Right lobe of liver (tissue), 6 donors: ENCODE measurements at regions not wholly inside any gene's neighbourhood (a gene's known extent, or its start where the extent isn't known, plus 50 kb on each side); places are given as distances from the start of the nearest gene placed in this dataset.
A peak's percentile ranks its signal among the peaks of the same experiment; 100 is the strongest.

Experiments
- ATAC-seq, 4 donors: fragments of 200-7000 bp; cut with Tn5 transposase; one replicate each; pipeline ENCODE4 v1.9.1; 2020; ENCODE audit warnings: mild to moderate bottlenecking in 4 of 4, moderate library complexity in 4 of 4
- DNase-seq, 3 donors: peaks; one replicate each; pipeline ENCODE4 v3.0.0-alpha.2; 2020
- H3K27ac ChIP-seq, 3 donors: fragments of 200-600 bp; one replicate each; pipeline ENCODE4 v1.8.0; 2022
- H3K27me3 ChIP-seq, 2 donors: fragments of 200-600 bp; one replicate each; pipeline ENCODE4 v1.8.0; 2022
- H3K36me3 ChIP-seq, 4 donors: fragments of 200-600 bp; sonication (generic) in 1 of 4; one replicate each; pipeline versions ENCODE4 v1.5.1 to v1.8.0; 2017 to 2022; ENCODE audit warnings: control low read depth in 1 of 4
- H3K4me1 ChIP-seq, 4 donors: fragments of 200-600 bp; sonication (generic) in 1 of 4; one replicate each; pipeline versions ENCODE4 v1.5.1 to v1.8.0; 2017 to 2022; ENCODE audit warnings: control low read depth in 1 of 4
- H3K4me3 ChIP-seq, 3 donors: fragments of 200-600 bp; one replicate each; pipeline ENCODE4 v1.8.0; 2022
- H3K9me3 ChIP-seq, 4 donors: fragments of 200-600 bp; sonication (generic) in 1 of 4; one replicate each; pipeline versions ENCODE4 v1.5.1 to v1.8.0; 2017 to 2022; ENCODE audit warnings: control low read depth in 1 of 4
- POLR2A ChIP-seq: fragments of 450-650 bp; IDR thresholded peaks from one replicate; pipeline ENCODE4 v1.6.1; 2017; ENCODE audit warnings: antibody characterized with exemption, mild to moderate bottlenecking
- WGBS: methylation state at CpG from one replicate; pipeline ENCODE4 v1.1.6; 2018; ENCODE audit warnings: low coverage, low lambda C conversion rate; ENCODE audit not compliant: insufficient coverage; ENCODE audit errors: missing lambda C conversion rate; 5-methylcytosine and 5-hydroxymethylcytosine counted together
- intact Hi-C, 2 donors: fragments of 100-400 bp; cut with DNase I; formaldehyde crosslinking; loops; one replicate each; pipeline versions ENCODE4 v1.11.2 to v1.14.1; 2022
- TF ChIP-seq, protein P1 (sequence below), 4 donors: fragments of 200-600 bp in 3 of 4; fragments of 450-650 bp in 1 of 4; IDR thresholded peaks; one replicate each; pipeline versions ENCODE4 v1.5.1 to v1.8.0; 2016 to 2022; ENCODE audit warnings: antibody characterized with exemption in 4 of 4, mild to moderate bottlenecking in 2 of 4
- donor health status: DM: no; HTN: yes; CAD: no.
- donor health status: DM: no; HTN: no; CAD: no.
- donor health status: DM: no; HTN: no; CAD: no.
- donor health status: DM: no; HTN: yes; CAD: no.
- donor health status: DM: no; HTN: yes; CAD: no.

GRCh38 chr2:65595630-65596029 is 163.2 kb upstream of the SPRED2 start:
- ATAC-seq = peak in 2 of 4 donors; percentile 61 to 68
- H3K36me3 ChIP-seq = no peaks in the 10 kb centered on the region
- DNase-seq = no peak
- H3K9me3 ChIP-seq = no peaks in the 10 kb centered on the region
- H3K27me3 ChIP-seq = no peaks in the 10 kb centered on the region
- intact Hi-C loops = no loop called here
- H3K4me3 ChIP-seq = no peak overlapping the region
- no peak overlapping the region for H3K27ac ChIP-seq
- peaks cover 0 to 3% (median 0%) of the 10 kb centered on the region in 4 donors for H3K4me1 ChIP-seq
- TF ChIP-seq POLR2A = no peak
- TF ChIP-seq, protein P1, sequence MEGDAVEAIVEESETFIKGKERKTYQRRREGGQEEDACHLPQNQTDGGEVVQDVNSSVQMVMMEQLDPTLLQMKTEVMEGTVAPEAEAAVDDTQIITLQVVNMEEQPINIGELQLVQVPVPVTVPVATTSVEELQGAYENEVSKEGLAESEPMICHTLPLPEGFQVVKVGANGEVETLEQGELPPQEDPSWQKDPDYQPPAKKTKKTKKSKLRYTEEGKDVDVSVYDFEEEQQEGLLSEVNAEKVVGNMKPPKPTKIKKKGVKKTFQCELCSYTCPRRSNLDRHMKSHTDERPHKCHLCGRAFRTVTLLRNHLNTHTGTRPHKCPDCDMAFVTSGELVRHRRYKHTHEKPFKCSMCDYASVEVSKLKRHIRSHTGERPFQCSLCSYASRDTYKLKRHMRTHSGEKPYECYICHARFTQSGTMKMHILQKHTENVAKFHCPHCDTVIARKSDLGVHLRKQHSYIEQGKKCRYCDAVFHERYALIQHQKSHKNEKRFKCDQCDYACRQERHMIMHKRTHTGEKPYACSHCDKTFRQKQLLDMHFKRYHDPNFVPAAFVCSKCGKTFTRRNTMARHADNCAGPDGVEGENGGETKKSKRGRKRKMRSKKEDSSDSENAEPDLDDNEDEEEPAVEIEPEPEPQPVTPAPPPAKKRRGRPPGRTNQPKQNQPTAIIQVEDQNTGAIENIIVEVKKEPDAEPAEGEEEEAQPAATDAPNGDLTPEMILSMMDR (IDR thresholded peaks at IDR 0.05) = no peak

DNA sequence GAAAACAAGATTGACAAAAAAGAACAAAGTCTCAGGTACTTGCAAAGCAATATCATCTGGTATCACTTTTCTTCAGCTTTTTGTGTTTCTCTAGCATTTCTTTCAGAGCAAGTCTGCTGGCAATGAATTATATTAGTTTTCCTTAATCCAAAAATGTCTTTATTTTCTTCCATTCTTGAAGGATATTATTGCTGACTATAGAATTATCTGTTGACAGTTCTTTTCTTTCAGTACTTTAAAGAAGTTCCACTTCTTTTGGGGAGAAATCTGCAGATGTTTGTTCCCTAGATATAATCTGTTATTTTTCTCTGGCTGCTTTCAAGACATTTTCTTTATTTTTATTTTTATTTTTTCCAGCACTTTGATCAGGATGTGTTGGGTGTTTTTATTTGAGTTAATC is 161.8 kb upstream of the SPRED2 start:
- ATAC-seq (no peak), DNase-seq (no peak)
- intact Hi-C loops = no loop called here
- TF ChIP-seq POLR2A = no peak
- TF ChIP-seq, protein P1 (IDR thresholded peaks at IDR 0.05) = no peak
- no peak overlapping the region for H3K27ac ChIP-seq
- H3K4me3 ChIP-seq = no peak overlapping the region
- no peaks in the 10 kb centered on the region for H3K36me3 ChIP-seq
- no peaks in the 10 kb centered on the region for H3K9me3 ChIP-seq
- no peaks in the 10 kb centered on the region for H3K27me3 ChIP-seq
- H3K4me1 ChIP-seq = peaks cover 0 to 3% (median 0%) of the 10 kb centered on the region in 4 donors

- WGBS = 60% methylated on average over 2 of the region's 2 CpGs
- H3K4me3 ChIP-seq = no peak overlapping the region
- no peaks in the 10 kb centered on the region for H3K9me3 ChIP-seq
- no peak overlapping the region for H3K27ac ChIP-seq
- ATAC-seq (no peak), DNase-seq (no peak)
- no peak for TF ChIP-seq POLR2A
- TF ChIP-seq, protein P1 (IDR thresholded peaks at IDR 0.05) = no peak
- no peaks in the 10 kb centered on the region for H3K36me3 ChIP-seq
- no peaks in the 10 kb centered on the region for H3K4me1 ChIP-seq
- H3K27me3 ChIP-seq = no peaks in the 10 kb centered on the region
- intact Hi-C loops = no loop called here
Measured at GRCh38 chr2:65589667-65590066, 157.3 kb upstream of the SPRED2 start.

DNA sequence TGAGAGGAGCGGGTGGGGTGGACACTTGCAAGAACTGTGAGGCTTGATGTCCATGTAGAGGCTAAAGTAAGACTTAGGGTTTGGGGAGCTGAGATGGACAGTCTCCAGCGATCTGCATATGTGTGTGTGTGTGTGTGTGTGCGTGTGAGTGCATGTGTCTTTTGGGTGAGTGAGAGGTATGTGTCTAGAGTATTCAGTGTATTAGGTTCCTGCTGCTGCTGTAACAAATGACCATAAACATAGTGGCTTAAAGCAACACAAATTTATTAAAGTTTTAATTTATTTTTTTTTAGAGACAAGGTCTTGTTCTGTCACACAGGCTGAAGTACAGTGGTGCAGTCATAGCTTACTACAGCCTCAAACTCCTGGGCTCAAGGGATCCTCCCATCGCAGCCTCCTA is 155.4 kb upstream of the SPRED2 start:
- H3K36me3 ChIP-seq = no peaks in the 10 kb centered on the region
- TF ChIP-seq, protein P1 (IDR thresholded peaks at IDR 0.05) = no peak
- no peak for TF ChIP-seq POLR2A
- WGBS = 92% methylated on average over 4 of the region's 4 CpGs

DNA sequence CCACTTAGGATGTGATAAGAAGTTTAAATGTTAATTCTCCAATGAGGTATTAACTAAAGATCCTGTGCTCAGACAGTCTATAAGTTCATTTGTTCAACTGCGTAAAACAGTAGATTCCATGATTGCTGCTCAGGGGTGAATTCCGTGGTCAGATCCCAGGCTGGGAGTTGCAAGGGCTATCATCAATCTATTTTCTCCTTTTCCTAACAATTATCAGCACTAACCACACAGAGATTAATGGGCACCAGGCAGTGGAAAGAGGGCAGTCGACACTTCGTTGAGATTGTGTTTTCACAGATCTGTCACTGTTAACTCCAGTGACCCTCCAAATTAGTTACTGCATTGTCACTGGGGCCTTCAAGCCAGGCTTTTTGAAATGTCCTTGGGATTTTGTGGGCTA is 154.1 kb upstream of the SPRED2 start:
- Histone ChIP-seq H3K27me3 (no peaks in the 10 kb centered on the region), H3K4me3 (no peak overlapping the region), H3K9me3 (no peaks in the 10 kb centered on the region), H3K4me1 (no peaks in the 10 kb centered on the region), H3K36me3 (no peaks in the 10 kb centered on the region), H3K27ac (no peak overlapping the region)
- TF ChIP-seq POLR2A = no peak
- TF ChIP-seq, protein P1 (IDR thresholded peaks at IDR 0.05) = no peak
- ATAC-seq (no peak), DNase-seq (no peak)
- intact Hi-C loops = no loop called here
- WGBS = 76% methylated on average over 4 of the region's 4 CpGs

More for the DNA sequence above, 155.4 kb upstream of the SPRED2 start:
- H3K27me3 ChIP-seq = no peaks in the 10 kb centered on the region
- DNase-seq (no peak), ATAC-seq (no peak)
- no peak overlapping the region for H3K27ac ChIP-seq
- intact Hi-C loops = no loop called here
- H3K4me1 ChIP-seq = no peaks in the 10 kb centered on the region
- no peak overlapping the region for H3K4me3 ChIP-seq
- H3K9me3 ChIP-seq = no peaks in the 10 kb centered on the region
